ENCODE measurements at regions not wholly inside any gene's neighbourhood (a gene's known extent, or its start where the extent isn't known, plus 50 kb on each side); places are given as distances from the start of the nearest gene placed in this dataset.

- Histone ChIP-seq H3K4me3 (no peak overlapping the region), H3K27me3 (no peaks in the 10 kb centered on the region), H3K36me3 (replicated peaks in 1 of 2) (no peaks in the 10 kb centered on the region), H3K9me3 (replicated peaks in 1 of 3) (no peaks in the 10 kb centered on the region), H3K27ac (no peak overlapping the region), H3K4me1 (replicated peaks in 1 of 2) (peaks cover 0 to 7% of the 10 kb centered on the region in 2 donors)
- WGBS, 4 donors: 83 to 100% (median 93%) methylated on average over 1 of the region's 1 CpG
- intact Hi-C loops (cut with DNase I): no loop called here
- no peak for DNase-seq
- TF ChIP-seq POLR2A (IDR thresholded peaks at IDR 0.05): no peak
- TF ChIP-seq, protein P1, sequence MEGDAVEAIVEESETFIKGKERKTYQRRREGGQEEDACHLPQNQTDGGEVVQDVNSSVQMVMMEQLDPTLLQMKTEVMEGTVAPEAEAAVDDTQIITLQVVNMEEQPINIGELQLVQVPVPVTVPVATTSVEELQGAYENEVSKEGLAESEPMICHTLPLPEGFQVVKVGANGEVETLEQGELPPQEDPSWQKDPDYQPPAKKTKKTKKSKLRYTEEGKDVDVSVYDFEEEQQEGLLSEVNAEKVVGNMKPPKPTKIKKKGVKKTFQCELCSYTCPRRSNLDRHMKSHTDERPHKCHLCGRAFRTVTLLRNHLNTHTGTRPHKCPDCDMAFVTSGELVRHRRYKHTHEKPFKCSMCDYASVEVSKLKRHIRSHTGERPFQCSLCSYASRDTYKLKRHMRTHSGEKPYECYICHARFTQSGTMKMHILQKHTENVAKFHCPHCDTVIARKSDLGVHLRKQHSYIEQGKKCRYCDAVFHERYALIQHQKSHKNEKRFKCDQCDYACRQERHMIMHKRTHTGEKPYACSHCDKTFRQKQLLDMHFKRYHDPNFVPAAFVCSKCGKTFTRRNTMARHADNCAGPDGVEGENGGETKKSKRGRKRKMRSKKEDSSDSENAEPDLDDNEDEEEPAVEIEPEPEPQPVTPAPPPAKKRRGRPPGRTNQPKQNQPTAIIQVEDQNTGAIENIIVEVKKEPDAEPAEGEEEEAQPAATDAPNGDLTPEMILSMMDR (IDR thresholded peaks at IDR 0.05): no peak
Measured at GRCh38 chr5:125298746-125299379, 552.4 kb upstream of the ZNF608 start.

DNA sequence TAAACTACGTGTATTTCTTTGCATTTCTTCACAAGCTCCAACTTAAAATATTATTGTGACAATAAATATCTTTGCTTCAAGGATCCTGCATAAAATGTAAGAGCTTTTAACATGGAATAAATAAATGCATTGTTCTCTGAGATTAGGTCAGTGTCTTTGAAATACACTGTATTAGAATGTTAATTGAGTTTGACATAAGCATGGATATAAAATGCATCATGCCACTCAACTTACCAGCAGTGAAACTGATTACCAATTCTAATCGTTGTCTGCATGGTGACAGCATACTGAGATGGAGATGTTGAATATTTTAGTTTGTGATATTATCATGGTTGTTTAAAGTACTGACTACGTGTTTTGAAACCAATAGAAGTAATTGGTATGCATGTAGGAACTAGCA is 555.3 kb upstream of the ZNF608 start:
- WGBS, 4 donors: 65 to 69% (median 69%) methylated on average over 3 of the region's 3 CpGs
- H3K27ac ChIP-seq: no peak overlapping the region
- H3K27me3 ChIP-seq: no peaks in the 10 kb centered on the region
- H3K9me3 ChIP-seq (replicated peaks in 1 of 3): no peaks in the 10 kb centered on the region
- intact Hi-C loops (cut with DNase I): no loop called here
- DNase-seq: no peak
- H3K4me1 ChIP-seq (replicated peaks in 1 of 2): no peaks in the 10 kb centered on the region
- H3K36me3 ChIP-seq (replicated peaks in 1 of 2): no peaks in the 10 kb centered on the region
- H3K4me3 ChIP-seq: no peak overlapping the region
- no peak for TF ChIP-seq POLR2A (IDR thresholded peaks at IDR 0.05)
- TF ChIP-seq, protein P1 (IDR thresholded peaks at IDR 0.05): no peak

DNA sequence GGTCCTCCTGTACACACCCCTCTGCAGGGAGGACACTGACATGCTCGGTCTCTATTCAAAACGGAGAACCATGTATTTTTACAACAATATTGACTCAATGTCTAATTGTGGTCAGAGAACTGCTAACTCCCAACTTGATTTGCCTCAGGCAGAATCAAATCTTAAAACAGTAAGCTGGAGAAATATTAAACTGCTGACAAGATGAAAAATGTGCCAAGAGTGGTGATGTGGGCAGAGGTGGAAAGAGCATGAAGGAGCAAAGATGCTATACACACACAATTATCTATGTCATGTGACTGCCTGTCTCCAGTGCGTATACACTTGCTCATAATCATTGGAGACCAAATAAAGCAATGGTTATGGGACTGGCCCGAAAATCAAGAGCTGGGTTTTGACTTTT is 556.1 kb upstream of the ZNF608 start:
- TF ChIP-seq POLR2A (IDR thresholded peaks at IDR 0.05): no peak
- TF ChIP-seq, protein P1 (IDR thresholded peaks at IDR 0.05): no peak
- Histone ChIP-seq H3K36me3 (replicated peaks in 1 of 2) (no peaks in the 10 kb centered on the region), H3K9me3 (replicated peaks in 1 of 3) (no peaks in the 10 kb centered on the region), H3K27ac (no peak overlapping the region), H3K4me1 (replicated peaks in 1 of 2) (no peaks in the 10 kb centered on the region), H3K27me3 (no peaks in the 10 kb centered on the region), H3K4me3 (no peak overlapping the region)
- intact Hi-C loops (cut with DNase I): no loop called here
- WGBS, 4 donors: 82 to 93% (median 89%) methylated on average over 4 of the region's 4 CpGs
- no peak for DNase-seq

GRCh38 chr5:125306741-125307140 is 560.3 kb upstream of the ZNF608 start:
- H3K4me1 ChIP-seq (replicated peaks in 1 of 2): no peaks in the 10 kb centered on the region
- DNase-seq: no peak
- intact Hi-C loops (cut with DNase I): no loop called here
- H3K27ac ChIP-seq: no peak overlapping the region
- no peaks in the 10 kb centered on the region for H3K27me3 ChIP-seq
- 93 to 98% (median 95%) methylated on average over 3 of the region's 3 CpGs for WGBS, 4 donors
- H3K4me3 ChIP-seq: no peak overlapping the region
- no peaks in the 10 kb centered on the region for H3K9me3 ChIP-seq (replicated peaks in 1 of 3)
- no peak for TF ChIP-seq POLR2A (IDR thresholded peaks at IDR 0.05)
- TF ChIP-seq, protein P1 (IDR thresholded peaks at IDR 0.05): no peak
- H3K36me3 ChIP-seq (replicated peaks in 1 of 2): no peaks in the 10 kb centered on the region
